ENCODE measurements at regions not wholly inside any gene's neighbourhood (a gene's known extent, or its start where the extent isn't known, plus 50 kb on each side); places are given as distances from the start of the nearest gene placed in this dataset.

- H3K9me3 ChIP-seq (replicated peaks; ENCODE audit: insufficient read depth, low read length), result no peaks in the 10 kb centered on the region
- no peak overlapping the region for H3K4me2 ChIP-seq (ENCODE audit: low read depth, low read length)
Measured at GRCh38 chr2:20143263-20143662, 81.7 kb downstream of the SDC1 start.

GRCh38 chr2:20141806-20142205 is 83.1 kb downstream of the SDC1 start:
- no peak overlapping the region for H3K4me2 ChIP-seq (ENCODE audit: low read depth, low read length)
- H3F3A ChIP-seq (ENCODE audit: insufficient read depth, low read length), result no peaks in the 10 kb centered on the region
- no peaks in the 10 kb centered on the region for H4K20me1 ChIP-seq (ENCODE audit: insufficient read depth, low read length)

More at GRCh38 chr2:20143263-20143662, 81.7 kb downstream of the SDC1 start:
- no peak for TF ChIP-seq CTCF (IDR thresholded peaks at IDR 0.05; ENCODE audit: low read length)
- no peak for TF ChIP-seq EZH2phosphoT487 (IDR thresholded peaks at IDR 0.05; ENCODE audit: low read length)
- TF ChIP-seq EZH2 (optimal IDR thresholded peaks at IDR 0.05; ENCODE audit: low read depth, low read length), result no peak
- no peaks in the 10 kb centered on the region for H4K20me1 ChIP-seq (ENCODE audit: insufficient read depth, low read length)
- no peak overlapping the region for H2AFZ ChIP-seq (ENCODE audit: low read length)
- H3K4me3 ChIP-seq (ENCODE audit: low read length), result no peak overlapping the region
- H3K9me2 ChIP-seq (replicated peaks; ENCODE audit: insufficient read depth, low read length), result no peaks in the 10 kb centered on the region
- no peaks in the 10 kb centered on the region for H3K36me3 ChIP-seq (replicated peaks; ENCODE audit: insufficient read depth, low read length)
- 0 out of 2 replicates have a peak, but pooled peaks cover 4% of the 10 kb centered on the region for H3K4me1 ChIP-seq (ENCODE audit: low read length)
- H3F3A ChIP-seq (ENCODE audit: insufficient read depth, low read length), result no peaks in the 10 kb centered on the region
- H3K27me3 ChIP-seq (replicated peaks; ENCODE audit: insufficient read depth, low read length), result no peaks in the 10 kb centered on the region
- H3K79me2 ChIP-seq (ENCODE audit: low read length), result no peaks in the 10 kb centered on the region
- no peak for DNase-seq
- no peak overlapping the region for H3K9ac ChIP-seq (ENCODE audit: low read length)
- H3K27ac ChIP-seq (ENCODE audit: low read length), result no peak overlapping the region

GRCh38 chr2:20141056-20141762 is 83.7 kb downstream of the SDC1 start:
- no peaks in the 10 kb centered on the region for H3K27me3 ChIP-seq (replicated peaks; ENCODE audit: insufficient read depth, low read length)
- no peaks in the 10 kb centered on the region for H3F3A ChIP-seq (ENCODE audit: insufficient read depth, low read length)
- no peaks in the 10 kb centered on the region for H4K20me1 ChIP-seq (ENCODE audit: insufficient read depth, low read length)
- H3K9me3 ChIP-seq (replicated peaks; ENCODE audit: insufficient read depth, low read length), result no peaks in the 10 kb centered on the region
- H3K4me1 ChIP-seq (ENCODE audit: low read length), result 0 out of 2 replicates have a peak, but pooled peaks cover 6% of the 10 kb centered on the region
- no peak for TF ChIP-seq CTCF (IDR thresholded peaks at IDR 0.05; ENCODE audit: low read length)
- no peak for TF ChIP-seq EZH2phosphoT487 (IDR thresholded peaks at IDR 0.05; ENCODE audit: low read length)
- no peak overlapping the region for H3K9ac ChIP-seq (ENCODE audit: low read length)
- no peak overlapping the region for H2AFZ ChIP-seq (ENCODE audit: low read length)
- H3K4me3 ChIP-seq (ENCODE audit: low read length), result no peak overlapping the region
- H3K9me2 ChIP-seq (replicated peaks; ENCODE audit: insufficient read depth, low read length), result no peaks in the 10 kb centered on the region
- H3K27ac ChIP-seq (ENCODE audit: low read length), result no peak overlapping the region
- no peaks in the 10 kb centered on the region for H3K79me2 ChIP-seq (ENCODE audit: low read length)
- DNase-seq, result no peak
- H3K4me2 ChIP-seq (ENCODE audit: low read depth, low read length), result no peak overlapping the region
- H3K36me3 ChIP-seq (replicated peaks; ENCODE audit: insufficient read depth, low read length), result no peaks in the 10 kb centered on the region

More at GRCh38 chr2:20141806-20142205, 83.1 kb downstream of the SDC1 start:
- 0 out of 2 replicates have a peak, but pooled peaks cover 4% of the 10 kb centered on the region for H3K4me1 ChIP-seq (ENCODE audit: low read length)
- no peak overlapping the region for H3K9ac ChIP-seq (ENCODE audit: low read length)
- no peaks in the 10 kb centered on the region for H3K27me3 ChIP-seq (replicated peaks; ENCODE audit: insufficient read depth, low read length)
- no peak overlapping the region for H3K4me3 ChIP-seq (ENCODE audit: low read length)
- H3K9me2 ChIP-seq (replicated peaks; ENCODE audit: insufficient read depth, low read length), result no peaks in the 10 kb centered on the region
- H3K36me3 ChIP-seq (replicated peaks; ENCODE audit: insufficient read depth, low read length), result no peaks in the 10 kb centered on the region
- TF ChIP-seq EZH2phosphoT487 (IDR thresholded peaks at IDR 0.05; ENCODE audit: low read length), result no peak
- no peak for TF ChIP-seq EZH2 (optimal IDR thresholded peaks at IDR 0.05; ENCODE audit: low read depth, low read length)
- TF ChIP-seq CTCF (IDR thresholded peaks at IDR 0.05; ENCODE audit: low read length), result no peak
- no peaks in the 10 kb centered on the region for H3K9me3 ChIP-seq (replicated peaks; ENCODE audit: insufficient read depth, low read length)
- no peaks in the 10 kb centered on the region for H3K79me2 ChIP-seq (ENCODE audit: low read length)
- H2AFZ ChIP-seq (ENCODE audit: low read length), result no peak overlapping the region
- H3K27ac ChIP-seq (ENCODE audit: low read length), result no peak overlapping the region
- no peak for DNase-seq
